ENCODE measurements at regions not wholly inside any gene's neighbourhood (a gene's known extent, or its start where the extent isn't known, plus 50 kb on each side); places are given as distances from the start of the nearest gene placed in this dataset.
"Not testable (repeated sequence)": the region's sequence is repeated elsewhere in the genome, so short reads cannot be mapped to it uniquely, and the experiment has no call there.

GRCh38 chr9:129434187-129434586 lies 186.7 kb downstream of the C9orf50 start:
- 53 to 71% (median 56%) methylated on average over 2 of the region's 2 CpGs for WGBS, 3 donors
- H3K27ac ChIP-seq (ENCODE audit: low read depth, low read length), result no peak overlapping the region

GRCh38 chr9:129432297-129433154 lies 188.4 kb downstream of the C9orf50 start:
- WGBS, 3 donors, result 52 to 70% (median 54%) methylated on average over 15 of the region's 15 CpGs
- H3K27ac ChIP-seq (ENCODE audit: low read depth, low read length), result no peak overlapping the region

- 85 to 91% (median 89%) methylated on average over 18 of the region's 18 CpGs for WGBS, 3 donors
- H3K27ac ChIP-seq (ENCODE audit: low read depth, low read length), result no peak overlapping the region
Observed at GRCh38 chr9:129430940-129431643, 189.8 kb downstream of the C9orf50 start.

- 79 to 82% (median 80%) methylated on average over 9 of the region's 9 CpGs for WGBS, 3 donors
- no peak overlapping the region for H3K27ac ChIP-seq (ENCODE audit: low read depth, low read length)
Observed at GRCh38 chr9:129428864-129429577, 191.9 kb downstream of the C9orf50 start.

- WGBS, 3 donors, result 80 to 82% (median 82%) methylated on average over 9 of the region's 9 CpGs
- no peak overlapping the region for H3K27ac ChIP-seq (ENCODE audit: low read depth, low read length)
Observed at GRCh38 chr9:129427149-129427548, 193.8 kb downstream of the C9orf50 start.

- WGBS, 3 donors, result 92 to 96% (median 94%) methylated on average over 8 of the region's 8 CpGs
- not testable (repeated sequence) for H3K27ac ChIP-seq (ENCODE audit: low read depth, low read length)
Observed at GRCh38 chr9:129423755-129424154, 197.1 kb downstream of the C9orf50 start.

- WGBS, 3 donors, result 62 to 76% (median 71%) methylated on average over 6 of the region's 6 CpGs
- no peak overlapping the region for H3K27ac ChIP-seq (ENCODE audit: low read depth, low read length)
Observed at GRCh38 chr9:129423216-129423615, 197.7 kb downstream of the C9orf50 start.

- WGBS, 3 donors, result 18 to 57% (median 22%) methylated on average over 12 of the region's 12 CpGs
- no peak overlapping the region for H3K27ac ChIP-seq (ENCODE audit: low read depth, low read length)
Observed at GRCh38 chr9:129422843-129423192, 198.1 kb downstream of the C9orf50 start.

GRCh38 chr9:129422032-129422842 lies 198.7 kb downstream of the C9orf50 start:
- no peak overlapping the region for H3K27ac ChIP-seq (ENCODE audit: low read depth, low read length)
- 50 to 82% (median 80%) methylated on average over 11 of the region's 11 CpGs for WGBS, 3 donors

- 83 to 89% (median 84%) methylated on average over 28 to 29 of the region's 29 CpGs for WGBS, 3 donors
- no peak overlapping the region for H3K27ac ChIP-seq (ENCODE audit: low read depth, low read length)
Observed at GRCh38 chr9:129421371-129421770, 199.5 kb downstream of the C9orf50 start.

GRCh38 chr9:129420721-129421120 lies 200.2 kb downstream of the C9orf50 start:
- no peak overlapping the region for H3K27ac ChIP-seq (ENCODE audit: low read depth, low read length)
- 90 to 93% (median 93%) methylated on average over 8 to 10 of the region's 10 CpGs for WGBS, 3 donors

GRCh38 chr9:129419382-129419899 lies 201.5 kb downstream of the C9orf50 start:
- WGBS, 3 donors, result 82 to 86% (median 86%) methylated on average over 7 of the region's 7 CpGs
- H3K27ac ChIP-seq (ENCODE audit: low read depth, low read length), result no peak overlapping the region

- WGBS, 3 donors, result 77 to 80% (median 79%) methylated on average over 4 of the region's 4 CpGs
- no peak overlapping the region for H3K27ac ChIP-seq (ENCODE audit: low read depth, low read length)
Observed at GRCh38 chr9:129418451-129418850, 202.4 kb downstream of the C9orf50 start.

- WGBS, 3 donors, result 55 to 60% (median 55%) methylated on average over 9 to 11 of the region's 12 CpGs
- no peak overlapping the region for H3K27ac ChIP-seq (ENCODE audit: low read depth, low read length)
Observed at GRCh38 chr9:129416821-129417539, 203.9 kb downstream of the C9orf50 start.

- 70 to 78% (median 73%) methylated on average over 26 of the region's 26 CpGs for WGBS, 3 donors
- no peak overlapping the region for H3K27ac ChIP-seq (ENCODE audit: low read depth, low read length)
Observed at GRCh38 chr9:129415942-129416651, 204.8 kb downstream of the C9orf50 start.

GRCh38 chr9:129414993-129415941 lies 205.6 kb downstream of the C9orf50 start:
- WGBS, 3 donors, result 70 to 88% (median 80%) methylated on average over 18 to 21 of the region's 21 CpGs
- H3K27ac ChIP-seq (ENCODE audit: low read depth, low read length), result no peak overlapping the region

All from adipose tissue (tissue), 3 donors.